Stimulated activated naive CD8-positive, alpha-beta T cell treated with anti-CD3 and anti-CD28 coated beads, Interleukin-15, Interleukin-2, amounts not matched to agents 100 ng/mL and 50 ng/mL, for 24 hours (primary cell): ENCODE measurements at regions not wholly inside any gene's neighbourhood (a gene's known extent, or its start where the extent isn't known, plus 50 kb on each side); places are given as distances from the start of the nearest gene placed in this dataset.
"Not testable (repeated sequence)": the region's sequence is repeated elsewhere in the genome, so short reads cannot be mapped to it uniquely, and the experiment has no call there.

ENCODE experiments used
- H3K27ac Mint-ChIP-seq: one replicate; pipeline ENCODE4 v1.8.0; 2021; ENCODE audit warnings: mild to moderate bottlenecking, mixed read lengths
- H3K27me3 Mint-ChIP-seq: one replicate; pipeline ENCODE4 v1.8.0; 2021; ENCODE audit warnings: mixed read lengths
- H3K36me3 Mint-ChIP-seq: one replicate; pipeline ENCODE4 v1.8.0; 2021; ENCODE audit warnings: low read depth, mixed read lengths
- H3K4me1 Mint-ChIP-seq: one replicate; pipeline ENCODE4 v1.8.0; 2021; ENCODE audit warnings: low read depth, mixed read lengths
- H3K4me3 Mint-ChIP-seq: one replicate; pipeline ENCODE4 v1.8.0; 2021; ENCODE audit warnings: mild to moderate bottlenecking, mixed read lengths
- H3K9me3 Mint-ChIP-seq: one replicate; pipeline ENCODE4 v1.8.0; 2021; ENCODE audit warnings: mixed read lengths

GRCh38 chr13:50131920-50132903 is 117.0 kb downstream of the KCNRG start:
- Mint-ChIP-seq H3K4me3 (peak overlapping the region; percentile 79), H3K4me1 (peaks cover 51% of the 10 kb centered on the region), H3K27ac (no peak overlapping the region), H3K27me3 (peaks cover 76% of the 10 kb centered on the region), H3K36me3 (no peaks in the 10 kb centered on the region), H3K9me3 (no peaks in the 10 kb centered on the region)

- H3K4me3 Mint-ChIP-seq: peak overlapping the region; percentile 49
- no peaks in the 10 kb centered on the region for H3K9me3 Mint-ChIP-seq
- H3K27ac Mint-ChIP-seq: no peak overlapping the region
- H3K4me1 Mint-ChIP-seq: peaks cover 49% of the 10 kb centered on the region
- H3K27me3 Mint-ChIP-seq: peaks cover 78% of the 10 kb centered on the region
- no peaks in the 10 kb centered on the region for H3K36me3 Mint-ChIP-seq
These were observed 117.7 kb downstream of the KCNRG start for GRCh38 chr13:50132904-50133357.

DNA sequence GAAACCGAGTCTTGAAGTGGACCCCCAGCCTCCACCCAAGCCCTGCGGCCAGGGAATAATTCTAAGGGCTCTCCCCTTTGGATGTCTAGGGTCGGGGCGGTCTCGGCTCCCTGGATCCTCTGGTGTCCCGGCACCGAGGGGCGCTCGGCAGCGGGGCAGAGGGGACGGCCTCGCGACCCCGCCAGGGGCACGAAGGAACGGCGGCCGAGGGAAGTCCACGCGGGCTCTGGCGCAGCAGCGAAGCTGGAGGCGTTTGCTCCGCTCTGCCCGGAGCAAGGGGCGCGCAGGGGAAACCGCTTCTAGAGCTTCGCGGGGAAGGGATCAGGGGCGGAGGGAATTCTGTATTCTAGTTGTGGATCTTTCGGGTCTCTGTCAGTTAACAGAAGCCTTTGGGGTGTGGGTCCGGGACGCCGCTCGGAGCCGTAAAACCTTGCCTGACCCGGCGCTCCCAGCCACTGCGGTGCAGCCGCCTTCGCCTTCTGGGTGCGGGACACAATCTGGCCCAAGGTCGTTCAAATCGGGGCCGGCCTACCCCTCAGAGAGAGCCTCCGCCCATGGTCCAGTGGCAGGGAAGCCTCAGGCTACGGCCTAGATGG is 118.2 kb downstream of the KCNRG start:
- Mint-ChIP-seq H3K27ac (no peak overlapping the region), H3K9me3 (no peaks in the 10 kb centered on the region), H3K4me1 (peaks cover 43% of the 10 kb centered on the region), H3K36me3 (no peaks in the 10 kb centered on the region), H3K27me3 (peaks cover 73% of the 10 kb centered on the region), H3K4me3 (no peak overlapping the region)

DNA sequence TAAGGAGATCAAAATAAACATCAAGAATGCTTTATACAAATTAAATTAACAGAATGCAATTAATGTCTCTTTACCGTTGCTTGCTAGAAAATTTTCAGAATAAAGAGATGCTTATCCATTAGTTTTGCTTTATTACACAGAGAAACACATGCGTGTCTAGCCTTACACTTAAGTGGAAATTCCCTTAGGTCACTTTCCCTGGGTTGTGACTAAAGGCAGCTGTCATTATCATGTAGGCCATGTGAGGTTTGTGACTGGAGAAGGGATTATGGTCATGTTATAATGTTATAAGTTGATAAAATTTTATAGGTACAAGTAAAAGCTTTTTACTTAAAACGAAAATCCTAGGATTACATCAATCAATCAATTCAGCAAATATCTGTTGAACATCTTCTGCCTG is 121.0 kb downstream of the KCNRG start:
- no peak overlapping the region for H3K27ac Mint-ChIP-seq
- peaks cover 53% of the 10 kb centered on the region for H3K27me3 Mint-ChIP-seq
- H3K4me3 Mint-ChIP-seq: no peak overlapping the region
- H3K9me3 Mint-ChIP-seq: no peaks in the 10 kb centered on the region
- H3K4me1 Mint-ChIP-seq: peaks cover 26% of the 10 kb centered on the region
- H3K36me3 Mint-ChIP-seq: no peaks in the 10 kb centered on the region

- Mint-ChIP-seq H3K9me3 (no peaks in the 10 kb centered on the region), H3K27me3 (peaks cover 49% of the 10 kb centered on the region), H3K27ac (no peak overlapping the region)
These were observed 121.4 kb downstream of the KCNRG start for GRCh38 chr13:50136678-50137077.

GRCh38 chr13:50139435-50139934 is 124.2 kb downstream of the KCNRG start:
- peaks cover 23% of the 10 kb centered on the region for H3K27me3 Mint-ChIP-seq

More at GRCh38 chr13:50136678-50137077, 121.4 kb downstream of the KCNRG start:
- no peaks in the 10 kb centered on the region for H3K36me3 Mint-ChIP-seq
- no peak overlapping the region for H3K4me3 Mint-ChIP-seq
- H3K4me1 Mint-ChIP-seq: peaks cover 22% of the 10 kb centered on the region

GRCh38 chr13:50140153-50140552 is 124.9 kb downstream of the KCNRG start:
- Mint-ChIP-seq H3K4me1 (peaks cover 14% of the 10 kb centered on the region), H3K27me3 (peaks cover 17% of the 10 kb centered on the region), H3K9me3 (no peaks in the 10 kb centered on the region), H3K36me3 (no peaks in the 10 kb centered on the region), H3K27ac (no peak overlapping the region), H3K4me3 (no peak overlapping the region)

More at GRCh38 chr13:50139435-50139934, 124.2 kb downstream of the KCNRG start:
- not testable (repeated sequence) for H3K9me3 Mint-ChIP-seq, H3K36me3 Mint-ChIP-seq, H3K4me1 Mint-ChIP-seq, H3K27ac Mint-ChIP-seq, H3K4me3 Mint-ChIP-seq

- Mint-ChIP-seq H3K36me3 (no peaks in the 10 kb centered on the region), H3K4me1 (peaks cover 16% of the 10 kb centered on the region), H3K27ac (no peak overlapping the region), H3K4me3 (no peak overlapping the region), H3K9me3 (no peaks in the 10 kb centered on the region), H3K27me3 (peaks cover 11% of the 10 kb centered on the region)
These were observed 125.5 kb downstream of the KCNRG start for GRCh38 chr13:50140581-50141374.

GRCh38 chr13:50141375-50141975 is 126.2 kb downstream of the KCNRG start:
- no peak overlapping the region for H3K4me3 Mint-ChIP-seq
- no peaks in the 10 kb centered on the region for H3K36me3 Mint-ChIP-seq
- H3K27me3 Mint-ChIP-seq: peaks cover 11% of the 10 kb centered on the region
- H3K27ac Mint-ChIP-seq: no peak overlapping the region
- H3K4me1 Mint-ChIP-seq: peaks cover 16% of the 10 kb centered on the region
- no peaks in the 10 kb centered on the region for H3K9me3 Mint-ChIP-seq

DNA sequence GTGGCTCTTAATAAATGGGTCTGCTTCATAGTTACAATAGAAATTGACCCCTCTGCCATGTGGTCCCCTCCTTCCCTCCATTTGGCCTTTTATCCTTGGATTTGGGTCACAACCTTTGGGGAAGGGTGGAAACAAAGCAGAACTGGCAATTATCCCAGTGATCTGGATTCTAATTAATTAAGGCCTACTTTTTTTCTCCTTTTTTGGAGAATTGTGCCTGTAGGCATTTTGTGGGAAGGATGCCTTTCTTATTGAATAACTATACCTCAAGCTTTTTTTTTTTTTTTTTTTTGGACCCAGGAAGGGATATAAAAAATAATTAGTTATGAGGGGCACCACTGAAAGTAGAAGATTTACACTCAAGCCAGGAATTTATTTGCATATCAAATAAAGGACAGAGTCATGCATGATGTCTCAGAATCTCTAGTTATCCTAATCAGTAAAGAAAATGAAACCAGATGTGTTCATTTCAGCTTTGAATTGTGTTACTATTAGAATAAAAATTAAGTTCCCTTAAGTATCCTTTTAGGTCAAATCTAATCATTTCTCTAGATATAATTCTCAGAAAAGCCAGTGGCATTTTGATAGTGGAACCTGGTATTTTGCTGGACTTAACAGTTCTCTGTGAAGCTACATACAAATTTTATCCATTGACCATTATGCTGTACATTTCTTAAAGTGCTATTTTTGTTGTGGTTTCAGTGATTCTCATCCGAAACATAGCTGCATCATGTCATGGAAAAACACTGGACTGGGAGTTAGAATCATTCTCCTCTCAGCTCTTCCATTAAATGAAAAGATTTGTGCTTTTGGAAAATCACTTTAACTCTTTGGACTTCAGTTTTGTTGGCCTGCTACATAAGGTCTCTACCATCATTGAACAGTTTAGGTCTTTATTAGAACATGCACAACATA is 129.3 kb downstream of the KCNRG start:
- Mint-ChIP-seq H3K36me3 (no peaks in the 10 kb centered on the region), H3K4me1 (peaks cover 16% of the 10 kb centered on the region), H3K27me3 (peaks cover 3% of the 10 kb centered on the region), H3K27ac (no peak overlapping the region), H3K4me3 (no peak overlapping the region), H3K9me3 (no peaks in the 10 kb centered on the region)

DNA sequence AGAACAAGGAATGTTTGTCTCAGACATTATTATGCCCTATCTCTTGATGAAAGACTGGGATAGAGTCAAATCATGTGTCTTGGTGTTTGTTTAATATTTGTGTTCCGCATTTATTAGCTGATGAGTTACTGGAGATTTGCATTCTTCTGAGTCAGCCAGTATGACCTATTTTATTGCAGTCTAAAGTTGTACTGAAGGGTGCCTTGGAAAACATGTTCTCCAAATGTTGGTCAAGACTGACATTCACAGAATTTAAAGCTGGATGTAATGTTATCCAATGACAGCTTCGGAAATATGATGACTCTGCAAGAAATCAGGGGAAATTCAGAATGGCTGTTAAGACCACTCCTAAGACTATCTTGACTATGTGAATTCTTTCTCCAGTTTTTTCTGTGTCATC is 134.0 kb downstream of the KCNRG start:
- peaks cover 22% of the 10 kb centered on the region for H3K4me1 Mint-ChIP-seq
- no peaks in the 10 kb centered on the region for H3K27me3 Mint-ChIP-seq
- no peak overlapping the region for H3K27ac Mint-ChIP-seq
- no peak overlapping the region for H3K4me3 Mint-ChIP-seq
- no peaks in the 10 kb centered on the region for H3K9me3 Mint-ChIP-seq
- no peaks in the 10 kb centered on the region for H3K36me3 Mint-ChIP-seq

DNA sequence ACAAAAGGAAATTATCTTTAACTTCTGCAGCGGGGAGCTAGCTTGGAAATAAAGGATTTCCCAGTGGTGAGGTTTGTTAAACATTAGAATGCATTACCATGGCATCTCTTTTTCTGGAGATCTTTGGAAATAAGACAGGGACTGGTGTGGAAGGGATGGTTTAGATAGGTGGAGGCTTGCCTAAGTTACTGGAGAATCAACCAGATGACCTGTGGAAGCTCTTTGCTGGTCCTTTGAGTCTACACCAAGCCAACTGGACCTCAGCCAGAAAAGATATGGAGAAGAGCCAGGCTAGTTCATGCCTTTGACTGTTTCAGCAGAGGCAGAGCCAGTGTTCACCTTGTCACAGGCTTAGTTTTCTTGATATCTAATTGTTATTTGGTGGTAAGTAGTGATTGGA is 134.7 kb downstream of the KCNRG start:
- H3K36me3 Mint-ChIP-seq: no peaks in the 10 kb centered on the region
- H3K27ac Mint-ChIP-seq: no peak overlapping the region
- H3K9me3 Mint-ChIP-seq: no peaks in the 10 kb centered on the region
- no peak overlapping the region for H3K4me3 Mint-ChIP-seq
- no peaks in the 10 kb centered on the region for H3K27me3 Mint-ChIP-seq
- peaks cover 20% of the 10 kb centered on the region for H3K4me1 Mint-ChIP-seq

DNA sequence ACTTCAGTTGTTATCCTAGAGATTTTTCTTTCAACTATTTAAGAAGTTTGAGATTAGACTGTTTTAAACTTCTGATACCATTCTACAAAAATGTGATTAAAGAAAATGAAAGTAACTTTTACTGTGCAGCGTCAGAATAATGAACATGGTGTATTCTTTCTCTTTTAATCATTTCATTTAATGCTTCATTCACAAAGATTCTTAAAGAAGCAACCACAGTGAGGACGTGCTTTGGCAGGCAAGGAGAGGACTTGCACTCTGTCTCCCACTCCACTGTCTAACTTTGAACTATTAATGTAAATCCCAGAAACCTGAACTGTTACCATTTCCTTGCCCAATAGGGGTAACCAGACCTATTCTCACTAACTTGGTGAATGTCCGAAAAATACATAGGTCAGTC is 137.0 kb downstream of the KCNRG start:
- Mint-ChIP-seq H3K4me1 (peaks cover 15% of the 10 kb centered on the region), H3K27ac (peak overlapping the region; percentile 47), H3K36me3 (no peaks in the 10 kb centered on the region), H3K4me3 (peak overlapping the region; percentile 37), H3K27me3 (no peaks in the 10 kb centered on the region), H3K9me3 (no peaks in the 10 kb centered on the region)
